A673 (cell line): ENCODE measurements at regions not wholly inside any gene's neighbourhood (a gene's known extent, or its start where the extent isn't known, plus 50 kb on each side); places are given as distances from the start of the nearest gene placed in this dataset.
"Not testable (repeated sequence)": the region's sequence is repeated elsewhere in the genome, so short reads cannot be mapped to it uniquely, and the experiment has no call there.

Experiments used
- BruUV-seq: library from RNA; stranded (reverse); fragments of 400-500 nt; replicated peaks from 2 replicates; lab custom pipeline; 2021; lab: Mats Ljungman, UMichigan
- CTCF ChIA-PET: fragments of 300-600 bp; sonication (Branson Sonifier 250); formaldehyde crosslinking; loops from one replicate; lab custom pipeline; 2022; ENCODE audit warnings: antibody characterized with exemption; lab: Charles Lee
- POLR2A ChIA-PET: fragments of 300-600 bp; sonication (Branson Sonifier 250); formaldehyde crosslinking; loops from one replicate; lab custom pipeline; 2022; ENCODE audit warnings: antibody characterized with exemption; ENCODE audit not compliant: low non-redundant PET; lab: Charles Lee
- DNase-seq: peaks from one replicate; pipeline ENCODE4 v3.0.0-alpha.2; 2015; ENCODE audit warnings: low spot score
- H3K27ac ChIP-seq: fragments of 200-600 bp; sonication (generic); 2 replicates; pipeline ENCODE4 v1.5.1; 2016; ENCODE audit warnings: mixed run types, low read depth, mild to moderate bottlenecking, mixed read lengths, antibody characterized with exemption, low read length; ENCODE audit not compliant: poor library complexity, severe bottlenecking
- H3K27me3 ChIP-seq: fragments of 200-600 bp; sonication (generic); replicated peaks from 2 replicates; pipeline ENCODE4 v1.6.1; 2017; ENCODE audit warnings: mixed run types, low read depth, mild to moderate bottlenecking, mixed read lengths, antibody characterized with exemption, low read length; ENCODE audit not compliant: insufficient read depth, poor library complexity
- H3K36me3 ChIP-seq: fragments of 200-600 bp; sonication (generic); 2 replicates; pipeline ENCODE4 v1.6.1; 2016; ENCODE audit warnings: mixed run types, mild to moderate bottlenecking, mixed read lengths, antibody characterized with exemption, low read length; ENCODE audit not compliant: insufficient read depth, poor library complexity, severe bottlenecking
- H3K4me1 ChIP-seq: fragments of 200-600 bp; sonication (generic); 2 replicates; pipeline ENCODE4 v1.6.1; 2017; ENCODE audit warnings: mixed run types, mild to moderate bottlenecking, mixed read lengths, antibody characterized with exemption, low read length; ENCODE audit not compliant: insufficient read depth, poor library complexity, severe bottlenecking
- H3K4me3 ChIP-seq: fragments of 200-600 bp; sonication (generic); 2 replicates; pipeline ENCODE4 v1.5.1; 2016; ENCODE audit warnings: low read depth, mixed run types, mild to moderate bottlenecking, mixed read lengths, low read length; ENCODE audit not compliant: poor library complexity, severe bottlenecking
- H3K9me3 ChIP-seq: fragments of 200-600 bp; sonication (generic); 2 replicates; pipeline ENCODE4 v1.6.1; 2016; ENCODE audit warnings: mixed run types, low read depth, mild to moderate bottlenecking, mixed read lengths, antibody characterized with exemption, low read length; ENCODE audit not compliant: poor library complexity, severe bottlenecking
- CTCF ChIP-seq: fragments of 300-800, 200-600 bp; sonication (generic); conservative IDR thresholded peaks from 2 replicates; pipeline ENCODE4 v1.5.1; 2017; ENCODE audit warnings: low read depth, mild to moderate bottlenecking, antibody characterized with exemption, low read length, moderate library complexity, mixed read lengths
- EZH2 ChIP-seq: fragments of 200-600 bp; sonication (generic); IDR thresholded peaks from 2 replicates; pipeline ENCODE4 v1.6.1; 2017; ENCODE audit warnings: borderline replicate concordance, low read depth, mild to moderate bottlenecking, mixed read lengths, antibody characterized with exemption, low read length; ENCODE audit not compliant: poor library complexity, severe bottlenecking
- intact Hi-C: fragments of 100-400 bp; cut with micrococcal nuclease; formaldehyde crosslinking; loops from one replicate; pipeline ENCODE4 v1.10.0; 2022; ENCODE audit not compliant: unreplicated experiment

- ChIA-PET CTCF (no interaction called here), POLR2A (interaction anchor here (0.6 kb wide), 1 partner anchor 1481 kb away, joined by 3 read pairs; no protein-coding TSS in a partner anchor)
- no TSS peak for BruUV-seq
- no peaks in the 10 kb centered on the region for H3K9me3 ChIP-seq
- H3K4me1 ChIP-seq, result no peaks in the 10 kb centered on the region
- TF ChIP-seq CTCF, result no peak
- no peak for TF ChIP-seq EZH2
- DNase-seq, result peak; percentile 68
- peaks cover 48% of the 10 kb centered on the region for H3K27me3 ChIP-seq
- no peak overlapping the region for H3K4me3 ChIP-seq
- H3K27ac ChIP-seq, result no peak overlapping the region
- intact Hi-C loops, result no loop called here
- H3K36me3 ChIP-seq, result no peaks in the 10 kb centered on the region
These were observed 283.0 kb downstream of the RAB38 start for GRCh38 chr11:87892291-87892690.

DNA sequence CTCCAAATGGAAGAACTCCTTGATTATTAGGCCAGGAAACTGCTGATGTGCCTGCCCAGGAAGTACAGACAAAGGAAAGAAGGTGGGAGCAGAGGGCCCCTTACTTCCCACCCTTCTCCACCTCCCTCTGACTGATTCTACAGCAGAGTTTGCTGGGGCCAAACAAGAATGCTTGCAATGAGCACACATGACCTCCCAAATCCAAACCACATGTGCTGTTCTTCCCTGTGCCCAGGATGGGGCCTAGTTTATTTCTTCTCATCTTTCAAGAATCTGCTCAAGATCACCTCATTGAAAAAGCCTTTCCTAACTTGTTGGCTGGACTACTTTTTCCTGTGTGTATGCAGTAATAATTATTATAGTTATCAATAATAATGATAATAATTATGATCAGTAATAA lies 286.1 kb downstream of the RAB38 start:
- CTCF ChIA-PET, result no interaction called here
- POLR2A ChIA-PET, result no interaction called here
- BruUV-seq, result no TSS peak

GRCh38 chr11:87885084-87885483 lies 290.2 kb downstream of the RAB38 start:
- intact Hi-C loops, H3K27ac ChIP-seq, H3K4me1 ChIP-seq, H3K9me3 ChIP-seq, H3K4me3 ChIP-seq, POLR2A ChIA-PET, CTCF ChIA-PET, BruUV-seq, H3K36me3 ChIP-seq, DNase-seq: not testable (repeated sequence)
- H3K27me3 ChIP-seq, result peaks cover 35% of the 10 kb centered on the region

More for the DNA sequence above, 286.1 kb downstream of the RAB38 start:
- no peak for DNase-seq
- H3K27me3 ChIP-seq, result peaks cover 28% of the 10 kb centered on the region
- H3K36me3 ChIP-seq, result no peaks in the 10 kb centered on the region
- no peak overlapping the region for H3K27ac ChIP-seq
- no peak for TF ChIP-seq CTCF
- no peak overlapping the region for H3K4me3 ChIP-seq
- intact Hi-C loops, result no loop called here
- H3K4me1 ChIP-seq, result no peaks in the 10 kb centered on the region
- no peaks in the 10 kb centered on the region for H3K9me3 ChIP-seq

DNA sequence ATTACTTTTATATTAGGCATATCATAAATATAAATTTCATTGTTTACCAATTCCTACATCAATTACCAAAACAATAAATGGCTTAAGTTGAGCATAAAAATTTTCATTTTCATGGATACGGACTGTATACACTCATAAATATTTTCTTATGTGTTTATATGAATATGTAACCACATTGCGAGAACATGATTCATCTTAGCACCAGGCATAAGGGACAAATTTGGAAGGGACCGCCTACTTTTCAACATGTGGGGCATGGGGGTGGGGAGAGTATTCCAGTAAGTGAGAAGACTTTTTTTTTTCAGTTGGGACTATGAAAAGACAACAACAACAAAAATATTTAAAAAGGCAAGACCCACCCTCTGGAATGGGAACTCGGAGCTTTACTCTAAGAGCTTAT lies 296.1 kb downstream of the RAB38 start:
- TF ChIP-seq EZH2 (no peak), CTCF (no peak)
- no peaks in the 10 kb centered on the region for H3K4me1 ChIP-seq
- intact Hi-C loops, result loop anchor here (5.0 kb wide), 1 partner anchor 1008 kb away; no protein-coding TSS in a partner anchor
- ChIA-PET CTCF (no interaction called here), POLR2A (no interaction called here)
- H3K27ac ChIP-seq, result no peak overlapping the region
- H3K27me3 ChIP-seq, result peaks cover 14% of the 10 kb centered on the region
- DNase-seq, result no peak
- no TSS peak for BruUV-seq
- no peaks in the 10 kb centered on the region for H3K9me3 ChIP-seq
- no peaks in the 10 kb centered on the region for H3K36me3 ChIP-seq
- no peak overlapping the region for H3K4me3 ChIP-seq
